ENCODE measurements at regions not wholly inside any gene's neighbourhood (a gene's known extent, or its start where the extent isn't known, plus 50 kb on each side); places are given as distances from the start of the nearest gene placed in this dataset.
"Not testable (repeated sequence)": the region's sequence is repeated elsewhere in the genome, so short reads cannot be mapped to it uniquely, and the experiment has no call there.

DNA sequence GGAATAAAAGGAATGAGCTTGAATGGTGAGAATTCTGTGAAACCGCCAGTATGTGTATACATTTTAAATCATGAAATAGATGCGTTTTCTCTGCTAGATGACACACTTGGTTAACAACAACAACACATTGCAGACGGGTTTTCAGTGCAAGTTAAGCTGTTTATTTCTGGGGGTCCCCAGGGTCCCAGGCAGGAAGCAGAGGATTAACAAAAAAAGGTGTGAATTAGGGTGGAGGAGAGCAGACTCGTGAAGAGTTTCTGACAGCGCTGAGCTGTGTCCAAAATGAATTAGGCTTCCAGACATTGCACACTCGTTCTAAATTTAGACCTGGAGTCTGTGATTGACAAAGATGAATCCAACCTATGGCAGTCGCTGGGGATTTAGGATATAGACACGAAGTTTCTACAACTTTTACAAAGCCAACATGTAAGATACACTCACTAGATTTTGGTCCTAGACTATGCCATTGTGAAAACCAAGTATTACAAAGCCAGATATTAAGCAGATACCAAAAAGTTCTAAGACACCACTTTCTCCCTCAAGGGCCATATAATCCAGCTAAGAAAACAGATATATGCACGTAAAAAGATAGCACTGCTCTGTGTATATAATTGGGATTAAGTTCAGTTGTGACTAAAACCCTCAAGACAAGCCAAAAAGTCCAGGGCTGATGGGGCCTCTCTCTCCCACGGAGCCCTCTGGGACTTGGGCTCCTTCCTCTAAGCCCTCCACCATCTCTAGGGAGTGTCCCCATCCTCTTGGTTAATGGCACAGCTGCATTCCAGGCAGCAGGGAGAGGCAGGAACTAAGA, 120.2 kb downstream of the ACAA2 start:
- H3K27me3 ChIP-seq (ENCODE audit: control insufficient read depth, insufficient read depth, low read length): no peaks in the 10 kb centered on the region
- no peaks in the 10 kb centered on the region for H3K36me3 ChIP-seq (ENCODE audit: insufficient read depth, low read length)
- peaks cover 4% of the 10 kb centered on the region for H3K9me3 ChIP-seq (replicated peaks; ENCODE audit: low read length)

DNA sequence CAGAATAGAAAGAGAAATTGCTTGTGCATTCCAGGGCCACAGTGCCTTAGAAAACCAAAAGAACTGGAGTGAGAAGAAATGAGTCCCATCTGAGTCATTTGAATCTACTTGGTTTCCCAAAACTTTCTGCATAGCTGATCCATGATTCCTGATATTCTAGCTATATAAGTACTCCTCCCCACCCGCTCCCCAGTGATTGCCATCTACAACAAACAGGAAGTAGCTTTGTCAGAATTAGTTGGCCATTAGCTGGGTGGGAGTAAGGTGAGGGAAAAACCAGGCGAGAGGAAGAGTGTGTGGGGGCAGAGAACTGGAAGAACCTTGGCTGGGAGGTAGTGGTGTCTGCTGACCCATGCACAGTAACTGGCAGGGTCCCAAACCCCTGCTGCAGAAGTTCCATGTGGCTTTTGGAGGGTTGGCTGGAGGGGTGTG, 122.1 kb downstream of the ACAA2 start:
- Histone ChIP-seq H3K4me2 (ENCODE audit: low read length) (peak overlapping the region; percentile 60), H3K9me3 (replicated peaks; ENCODE audit: low read length) (peaks cover 4% of the 10 kb centered on the region), H3K27me3 (ENCODE audit: control insufficient read depth, insufficient read depth, low read length) (no peaks in the 10 kb centered on the region), H3K4me1 (ENCODE audit: control insufficient read depth, insufficient read depth, low read length) (peaks cover 27% of the 10 kb centered on the region), H3K36me3 (ENCODE audit: insufficient read depth, low read length) (no peaks in the 10 kb centered on the region), H3K4me3 (ENCODE audit: low read length) (peak overlapping the region; percentile 8), H3K9ac (ENCODE audit: low read depth, low read length) (peak overlapping the region; percentile 71)

More for the DNA sequence above, 120.2 kb downstream of the ACAA2 start:
- Histone ChIP-seq H3K4me1 (ENCODE audit: control insufficient read depth, insufficient read depth, low read length) (peaks cover 33% of the 10 kb centered on the region), H3K9ac (ENCODE audit: low read depth, low read length) (no peak overlapping the region), H3K4me2 (ENCODE audit: low read length) (no peak overlapping the region), H3K4me3 (ENCODE audit: low read length) (no peak overlapping the region)

DNA sequence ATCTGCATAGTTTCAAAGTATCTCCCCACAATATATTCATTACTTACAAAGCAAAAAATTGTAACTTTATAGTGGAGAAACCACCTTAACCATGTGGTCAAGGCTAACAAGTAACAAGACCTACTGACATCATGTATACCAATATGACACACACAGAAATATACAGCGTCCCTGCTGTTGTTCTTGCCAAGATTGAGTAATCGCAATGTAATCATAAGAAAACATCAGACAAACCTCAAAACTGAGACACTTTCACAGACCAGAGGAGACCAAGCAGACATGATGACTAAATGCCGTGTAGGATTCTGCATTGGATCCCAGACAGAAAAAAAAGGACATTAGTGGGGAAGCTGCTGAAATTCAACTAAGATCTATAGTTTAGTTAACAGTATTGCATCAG, 123.0 kb downstream of the ACAA2 start:
- H3K4me1 ChIP-seq (ENCODE audit: control insufficient read depth, insufficient read depth, low read length): peaks cover 31% of the 10 kb centered on the region
- H3K4me3 ChIP-seq (ENCODE audit: low read length): peak overlapping the region; percentile 8
- peak overlapping the region; percentile 71 for H3K9ac ChIP-seq (ENCODE audit: low read depth, low read length)

DNA sequence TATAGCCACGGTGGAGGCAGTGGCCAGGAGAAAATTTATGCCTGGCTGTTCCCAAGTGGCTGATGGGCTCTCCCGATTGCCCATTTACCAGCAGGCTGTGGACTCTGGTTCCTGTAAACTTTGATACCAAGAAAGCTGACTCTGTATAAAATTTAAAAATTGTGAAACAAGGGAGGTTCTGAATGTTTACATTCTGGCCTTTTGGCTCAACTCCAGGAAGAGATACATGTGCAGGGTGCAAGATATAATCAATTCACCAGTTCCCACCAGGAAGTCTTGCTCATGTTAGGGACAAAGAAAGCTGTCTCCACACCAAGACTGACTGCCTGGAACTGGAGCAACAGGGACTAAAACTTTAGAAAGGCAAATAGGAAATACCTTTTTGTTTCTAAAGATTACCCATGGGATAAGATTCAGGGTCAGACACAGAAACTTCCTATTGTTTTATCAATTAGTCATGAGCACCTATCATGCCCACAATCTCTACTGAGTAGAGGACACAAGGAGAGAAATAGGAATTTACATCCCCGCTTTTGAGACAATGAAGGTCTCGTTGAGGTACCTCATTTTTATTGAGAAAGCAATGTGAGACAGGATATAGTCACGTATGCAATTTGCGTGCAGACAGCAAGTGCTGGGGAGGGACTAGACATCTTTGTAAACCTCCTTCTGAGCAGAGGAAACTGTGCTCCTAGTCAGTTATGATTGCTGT, 123.5 kb downstream of the LIPG start:
- Histone ChIP-seq H3K4me2 (ENCODE audit: low read length) (no peak overlapping the region), H3K36me3 (ENCODE audit: insufficient read depth, low read length) (no peaks in the 10 kb centered on the region), H3K9me3 (replicated peaks; ENCODE audit: low read length) (peaks cover 4% of the 10 kb centered on the region), H3K4me3 (ENCODE audit: low read length) (no peak overlapping the region), H3K27me3 (ENCODE audit: control insufficient read depth, insufficient read depth, low read length) (no peaks in the 10 kb centered on the region), H3K9ac (ENCODE audit: low read depth, low read length) (no peak overlapping the region), H3K4me1 (ENCODE audit: control insufficient read depth, insufficient read depth, low read length) (peaks cover 18% of the 10 kb centered on the region)

More for the DNA sequence above, 123.0 kb downstream of the ACAA2 start:
- peak overlapping the region; percentile 60 for H3K4me2 ChIP-seq (ENCODE audit: low read length)
- H3K36me3 ChIP-seq (ENCODE audit: insufficient read depth, low read length): no peaks in the 10 kb centered on the region
- H3K9me3 ChIP-seq (replicated peaks; ENCODE audit: low read length): peaks cover 4% of the 10 kb centered on the region
- H3K27me3 ChIP-seq (ENCODE audit: control insufficient read depth, insufficient read depth, low read length): no peaks in the 10 kb centered on the region

DNA sequence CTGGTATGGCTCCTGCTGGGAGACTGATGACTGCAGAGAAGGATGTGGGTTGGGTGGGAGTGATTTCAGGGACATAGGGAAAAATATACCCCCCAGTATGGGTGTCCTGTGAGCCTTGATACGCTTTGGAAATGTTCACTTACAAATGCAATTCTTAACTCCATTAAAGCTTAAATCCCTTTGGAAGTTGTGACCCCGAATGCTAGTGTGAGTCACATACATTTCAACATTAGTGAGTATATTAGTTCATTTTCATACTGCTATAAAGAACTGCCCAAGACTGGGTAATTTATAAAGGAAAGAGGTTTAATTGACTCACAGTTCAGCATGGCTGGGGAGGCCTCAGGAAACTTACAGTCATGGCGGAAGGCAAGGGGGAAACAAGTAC, 120.9 kb downstream of the LIPG start:
- H3K36me3 ChIP-seq (ENCODE audit: insufficient read depth, low read length); H3K4me1 ChIP-seq (ENCODE audit: control insufficient read depth, insufficient read depth, low read length); H3K9ac ChIP-seq (ENCODE audit: low read depth, low read length); H3K27me3 ChIP-seq (ENCODE audit: control insufficient read depth, insufficient read depth, low read length); H3K9me3 ChIP-seq (replicated peaks; ENCODE audit: low read length); H3K4me3 ChIP-seq (ENCODE audit: low read length); H3K4me2 ChIP-seq (ENCODE audit: low read length): not testable (repeated sequence)

DNA sequence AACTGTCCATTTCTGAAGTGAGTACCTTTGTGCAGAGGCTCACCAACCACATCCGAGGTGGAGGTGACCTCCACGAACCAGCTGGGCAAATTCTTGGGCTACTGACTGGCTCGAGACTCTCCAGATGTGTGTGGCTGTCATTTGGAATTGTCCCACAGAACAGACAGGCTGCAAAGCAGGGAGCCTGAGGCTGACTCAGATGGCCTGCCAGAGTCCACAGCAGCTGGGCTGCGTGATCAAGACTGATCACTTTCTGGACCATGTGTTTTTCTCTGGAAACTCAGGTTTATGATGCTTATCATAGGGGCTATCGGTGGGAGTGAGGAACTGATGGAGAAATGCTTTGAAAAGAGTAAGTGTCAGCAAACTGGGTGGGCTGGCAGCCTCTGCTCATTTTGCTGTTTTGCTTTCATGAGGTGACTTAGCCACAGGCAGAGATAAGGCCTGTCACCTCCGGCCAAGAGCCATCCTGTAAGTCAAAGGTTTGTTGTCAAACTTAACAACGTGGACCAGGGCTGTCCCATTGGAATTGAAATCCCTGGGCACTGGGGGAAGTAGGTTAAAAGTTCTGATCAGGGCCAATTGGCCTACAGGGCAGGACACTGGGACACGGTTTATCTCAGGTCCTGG, 120.4 kb downstream of the LIPG start:
- H3K4me3 ChIP-seq (ENCODE audit: low read length): no peak overlapping the region
- no peak overlapping the region for H3K4me2 ChIP-seq (ENCODE audit: low read length)
- H3K9me3 ChIP-seq (replicated peaks; ENCODE audit: low read length): no peaks in the 10 kb centered on the region
- peaks cover 5% of the 10 kb centered on the region for H3K27me3 ChIP-seq (ENCODE audit: control insufficient read depth, insufficient read depth, low read length)
- no peaks in the 10 kb centered on the region for H3K36me3 ChIP-seq (ENCODE audit: insufficient read depth, low read length)
- peaks cover 9% of the 10 kb centered on the region for H3K4me1 ChIP-seq (ENCODE audit: control insufficient read depth, insufficient read depth, low read length)
- no peak overlapping the region for H3K9ac ChIP-seq (ENCODE audit: low read depth, low read length)

DNA sequence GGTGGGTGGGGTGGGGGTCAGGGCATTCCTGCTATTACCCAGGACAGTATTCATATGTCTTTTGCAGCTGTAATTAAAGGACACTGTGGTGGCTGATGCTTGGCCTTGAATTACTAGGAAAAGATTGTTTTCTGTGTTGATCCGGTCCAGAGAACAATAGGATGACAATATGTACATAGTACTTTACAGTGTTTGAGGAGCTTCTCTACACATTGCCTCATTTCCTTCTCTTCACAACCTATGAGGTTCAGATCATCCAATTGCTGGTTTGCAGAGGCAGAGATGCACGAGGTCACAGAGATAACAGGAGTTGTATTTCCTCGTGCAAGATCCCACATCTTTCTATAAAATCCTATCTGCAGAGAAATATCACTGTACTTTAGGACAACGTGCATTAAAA, 119.5 kb downstream of the LIPG start:
- H3K4me1 ChIP-seq (ENCODE audit: control insufficient read depth, insufficient read depth, low read length): peaks cover 9% of the 10 kb centered on the region
- H3K27me3 ChIP-seq (ENCODE audit: control insufficient read depth, insufficient read depth, low read length): peaks cover 5% of the 10 kb centered on the region
- no peak overlapping the region for H3K4me3 ChIP-seq (ENCODE audit: low read length)
- no peak overlapping the region for H3K9ac ChIP-seq (ENCODE audit: low read depth, low read length)
- H3K4me2 ChIP-seq (ENCODE audit: low read length): no peak overlapping the region
- no peaks in the 10 kb centered on the region for H3K9me3 ChIP-seq (replicated peaks; ENCODE audit: low read length)
- H3K36me3 ChIP-seq (ENCODE audit: insufficient read depth, low read length): no peaks in the 10 kb centered on the region

DNA sequence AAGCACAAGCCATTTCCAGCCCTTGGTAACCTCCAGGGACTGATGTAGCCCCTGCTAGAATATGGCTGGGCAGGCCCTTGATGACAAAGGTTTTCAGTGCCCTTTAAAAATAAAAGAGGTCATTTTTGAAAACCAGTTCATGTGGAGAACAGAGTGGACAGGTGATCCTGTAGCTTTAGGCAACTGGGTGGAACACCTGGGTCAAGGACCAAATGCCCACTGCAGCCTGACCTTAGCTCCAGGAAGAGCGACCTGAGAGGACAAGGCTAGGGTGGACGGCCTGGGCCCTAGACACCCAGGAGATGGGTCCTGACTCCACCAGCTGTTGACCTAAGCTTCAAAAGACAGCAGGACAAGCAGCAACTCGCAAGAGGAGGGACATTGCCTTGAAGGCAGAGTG, 116.6 kb downstream of the LIPG start:
- no peak overlapping the region for H3K9ac ChIP-seq (ENCODE audit: low read depth, low read length)
- H3K4me3 ChIP-seq (ENCODE audit: low read length): no peak overlapping the region
- no peaks in the 10 kb centered on the region for H3K9me3 ChIP-seq (replicated peaks; ENCODE audit: low read length)
- H3K4me1 ChIP-seq (ENCODE audit: control insufficient read depth, insufficient read depth, low read length): peaks cover 3% of the 10 kb centered on the region
- peaks cover 12% of the 10 kb centered on the region for H3K27me3 ChIP-seq (ENCODE audit: control insufficient read depth, insufficient read depth, low read length)
- H3K36me3 ChIP-seq (ENCODE audit: insufficient read depth, low read length): no peaks in the 10 kb centered on the region
- H3K4me2 ChIP-seq (ENCODE audit: low read length): no peak overlapping the region

DNA sequence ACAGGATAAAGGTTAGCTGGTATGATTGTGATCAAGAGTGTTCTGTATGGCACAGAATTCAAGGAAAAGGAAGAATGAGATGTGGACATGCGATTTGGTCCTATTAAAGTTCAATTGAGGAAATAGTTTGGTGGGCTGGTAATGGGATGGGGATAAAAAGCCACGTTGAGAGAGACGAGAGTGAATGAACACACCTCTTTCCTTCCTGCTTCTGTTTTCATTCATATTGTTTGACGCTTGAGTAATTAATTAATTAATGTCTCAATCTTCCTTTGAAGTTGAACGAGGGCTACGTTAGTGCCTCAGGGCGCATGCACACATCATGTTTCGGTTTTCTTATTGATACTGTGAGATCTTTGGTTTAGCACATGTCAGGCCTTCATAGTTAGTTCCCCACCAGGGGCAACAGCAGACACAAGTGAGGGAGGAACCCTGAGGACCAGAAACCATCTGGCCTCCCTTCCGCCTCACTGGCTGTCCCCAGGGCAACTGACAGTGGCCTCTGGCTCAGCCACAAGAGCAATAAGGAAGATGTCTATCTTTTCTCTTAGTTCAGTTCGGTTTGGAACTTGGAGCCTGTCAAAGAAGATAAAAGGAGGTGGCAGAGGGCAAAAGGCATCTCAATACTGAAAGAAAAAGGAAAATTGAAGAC, 116.0 kb downstream of the LIPG start:
- Histone ChIP-seq H3K4me3 (ENCODE audit: low read length) (no peak overlapping the region), H3K27me3 (ENCODE audit: control insufficient read depth, insufficient read depth, low read length) (peaks cover 17% of the 10 kb centered on the region), H3K4me2 (ENCODE audit: low read length) (no peak overlapping the region), H3K4me1 (ENCODE audit: control insufficient read depth, insufficient read depth, low read length) (peaks cover 3% of the 10 kb centered on the region), H3K36me3 (ENCODE audit: insufficient read depth, low read length) (no peaks in the 10 kb centered on the region), H3K9ac (ENCODE audit: low read depth, low read length) (no peak overlapping the region), H3K9me3 (replicated peaks; ENCODE audit: low read length) (no peaks in the 10 kb centered on the region)

DNA sequence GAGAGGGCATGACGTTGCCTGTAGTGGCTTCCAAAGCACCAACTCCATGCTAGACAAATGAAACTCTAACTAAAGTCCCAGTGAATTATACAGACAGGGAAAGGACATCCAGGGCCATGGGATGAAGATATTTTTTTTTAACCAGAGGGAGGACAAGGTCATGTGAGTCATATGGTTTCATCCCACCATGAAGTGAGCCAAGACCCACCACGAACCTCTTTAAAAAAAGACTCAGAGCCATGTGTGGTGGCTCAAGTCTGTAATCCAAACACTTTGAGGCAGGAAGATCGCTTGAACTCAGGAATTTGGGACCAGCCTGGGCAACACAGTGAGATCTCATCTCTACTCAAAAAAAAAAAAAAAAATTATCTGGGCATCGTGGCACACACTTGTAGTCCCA, 115.2 kb downstream of the LIPG start:
- H3K36me3 ChIP-seq (ENCODE audit: insufficient read depth, low read length): no peaks in the 10 kb centered on the region
- no peaks in the 10 kb centered on the region for H3K4me1 ChIP-seq (ENCODE audit: control insufficient read depth, insufficient read depth, low read length)
- H3K4me2 ChIP-seq (ENCODE audit: low read length): no peak overlapping the region
- H3K4me3 ChIP-seq (ENCODE audit: low read length): no peak overlapping the region
- H3K27me3 ChIP-seq (ENCODE audit: control insufficient read depth, insufficient read depth, low read length): peaks cover 19% of the 10 kb centered on the region
- no peaks in the 10 kb centered on the region for H3K9me3 ChIP-seq (replicated peaks; ENCODE audit: low read length)
- H3K9ac ChIP-seq (ENCODE audit: low read depth, low read length): no peak overlapping the region

DNA sequence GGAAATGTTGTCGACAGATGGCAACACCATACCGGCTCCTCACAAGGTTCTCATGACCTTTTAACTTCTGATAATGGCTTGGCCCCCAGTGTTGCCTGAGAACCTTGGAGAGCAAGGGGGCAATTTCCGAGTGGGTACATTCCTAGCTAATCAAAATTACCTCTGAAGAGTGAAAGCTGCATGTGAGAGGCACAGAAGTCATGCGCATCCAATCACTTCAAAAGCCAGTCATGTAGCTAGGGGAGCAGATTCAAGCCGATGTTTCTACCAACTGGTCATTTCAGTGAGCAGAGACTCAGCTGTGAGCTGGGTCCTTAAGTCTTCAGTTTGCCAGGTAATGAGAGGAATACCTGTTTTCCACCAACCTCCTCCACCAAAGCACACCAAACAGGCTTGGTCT, 111.4 kb downstream of the LIPG start:
- Histone ChIP-seq H3K9me3 (replicated peaks; ENCODE audit: low read length) (no peaks in the 10 kb centered on the region), H3K4me1 (ENCODE audit: control insufficient read depth, insufficient read depth, low read length) (no peaks in the 10 kb centered on the region), H3K27me3 (ENCODE audit: control insufficient read depth, insufficient read depth, low read length) (peaks cover 14% of the 10 kb centered on the region), H3K4me3 (ENCODE audit: low read length) (no peak overlapping the region), H3K36me3 (ENCODE audit: insufficient read depth, low read length) (no peaks in the 10 kb centered on the region), H3K9ac (ENCODE audit: low read depth, low read length) (no peak overlapping the region), H3K4me2 (ENCODE audit: low read length) (no peak overlapping the region)
